Heart right ventricle (tissue), 16 donors: ENCODE measurements at regions not wholly inside any gene's neighbourhood (a gene's known extent, or its start where the extent isn't known, plus 50 kb on each side); places are given as distances from the start of the nearest gene placed in this dataset.

ENCODE experiments used
- ATAC-seq, 8 donors: fragments of 200-7000 bp; cut with Tn5 transposase; one replicate each; pipeline ENCODE4 v1.9.1; 2020; ENCODE audit warnings: mild to moderate bottlenecking in 8 of 8, moderate library complexity in 8 of 8, moderate number of reproducible peaks in 1 of 8
- DNase-seq, 2 donors: peaks; one replicate each; pipeline ENCODE4 v3.0.0-alpha.2; 2020
- H3K27ac ChIP-seq, 10 donors: fragments of 200-600 bp; sonication (generic) in 2 of 10; one replicate each; pipeline versions ENCODE4 v1.5.0 to v1.8.0; 2020 to 2022; ENCODE audit warnings: mild to moderate bottlenecking in 3 of 10
- H3K27me3 ChIP-seq, 7 donors: fragments of 200-600 bp; one replicate each; pipeline ENCODE4 v1.8.0; 2021 to 2022; ENCODE audit warnings: mild to moderate bottlenecking in 2 of 7
- H3K36me3 ChIP-seq, 9 donors: fragments of 200-600 bp; sonication (generic) in 1 of 9; one replicate each; pipeline versions ENCODE4 v1.5.0 to v1.8.0; 2020 to 2022; ENCODE audit warnings: mild to moderate bottlenecking in 2 of 9
- H3K4me1 ChIP-seq, 9 donors: fragments of 200-600 bp; sonication (generic) in 1 of 9; one replicate each; pipeline versions ENCODE4 v1.5.0 to v1.8.0; 2020 to 2022; ENCODE audit warnings: mild to moderate bottlenecking in 4 of 9
- H3K4me3 ChIP-seq, 10 donors: fragments of 200-600 bp; sonication (generic) in 2 of 10; one replicate each; pipeline versions ENCODE4 v1.5.0 to v1.8.0; 2020 to 2022; ENCODE audit warnings: mild to moderate bottlenecking in 7 of 10, moderate library complexity in 2 of 10
- H3K9me3 ChIP-seq, 11 donors: fragments of 200-600 bp in 10 of 11; sonication (generic) in 2 of 11; one replicate each; pipeline versions ENCODE4 v1.5.0 to v1.8.0; 2013 to 2022; ENCODE audit warnings: mild to moderate bottlenecking in 2 of 11, control low read depth in 1 of 11, moderate library complexity in 1 of 11
- CTCF ChIP-seq, 9 donors: fragments of 200-600 bp; sonication (generic) in 2 of 9; IDR thresholded peaks; one replicate each; pipeline versions ENCODE4 v1.5.0 to v1.8.0; 2021 to 2022; ENCODE audit warnings: antibody characterized with exemption in 9 of 9, mild to moderate bottlenecking in 5 of 9, moderate library complexity in 1 of 9
- WGBS, 2 donors: extraction: QIAGEN DNeasy Blood & Tissue Kit; methylation state at CpG; one replicate each; pipeline ENCODE4 v1.1.7; 2013; ENCODE audit warnings: inconsistent platforms in 1 of 2; 5-methylcytosine and 5-hydroxymethylcytosine counted together
- intact Hi-C, 10 donors: fragments of 100-400 bp; cut with DNase I; formaldehyde crosslinking; loops; one replicate each; pipeline versions ENCODE4 v1.11.1 to v1.14.2; 2022
- donor health status: Arrhythmogenic right ventricular cardiomyopathy.
- donor health status: ischemic (EF 13 %, LVEDD 7.1; RV severe dilation, severe dysfunction).
- donor health status: healthy with polysubstance abuse.
- donor health status: DM: no; HTN: yes; CAD: no.
- donor health status: DM: no; HTN: no; CAD: no.
- donor health status: ischemic (EF 25% LVEDD 6.9; RV normal size, moderate dysfunction).
- donor health status: ischemic (EF 25% LVEDD 5.7; RV mildly dilated, moderate dysfunction).
- donor health status: healthy.
- donor health status: DM: yes; HTN: yes; CAD: no.
- donor health status: Ischemic cardiomyopathy.
- donor health status: ischemic (EF 35%, LVEDD 5.7; RV mildly dilated, moderate dysfunction).
- donor health status: nonischemic (EF 11% LVEDD 7.7; RV severe dilation, severe dysfunction).
- donor health status: DM: yes; HTN: yes; CAD: no.
- donor health status: PGD.
- donor health status: ischemic (EF 29% LVEDD 5.4; RV normal size, mild dysfunction).
- donor health status: nonischemic (EF 23%, LVEDD 6.1; RV moderate dilation, normal function).

GRCh38 chr12:89230376-89231315 is 121.7 kb downstream of the DUSP6 start:
- 69 to 76% methylated on average over 2 of the region's 2 CpGs for WGBS, 2 donors
- Histone ChIP-seq H3K4me1 (peaks cover 0 to 35% (median 11%) of the 10 kb centered on the region in 9 donors), H3K27ac (peak overlapping the region in 2 of 10 donors; percentile 26 to 51), H3K27me3 (no peaks in the 10 kb centered on the region), H3K4me3 (no peak overlapping the region), H3K9me3 (no peaks in the 10 kb centered on the region), H3K36me3 (no peaks in the 10 kb centered on the region)
- intact Hi-C loops = loop anchor here in 2 of 10 donors (10.0 kb wide), 1 partner anchor 114 kb away; no protein-coding TSS in a partner anchor
- DNase-seq (no peak), ATAC-seq (peak in 4 of 8 donors; percentile 43 to 65 (median 60))
- no peak for TF ChIP-seq CTCF (IDR thresholded peaks at IDR 0.05)

GRCh38 chr12:89228491-89228890 is 123.8 kb downstream of the DUSP6 start:
- DNase-seq = no peak
- no peak overlapping the region for H3K27ac ChIP-seq
- TF ChIP-seq CTCF (IDR thresholded peaks at IDR 0.05) = no peak
- H3K4me1 ChIP-seq = peaks cover 0 to 31% (median 14%) of the 10 kb centered on the region in 9 donors
- H3K36me3 ChIP-seq = no peaks in the 10 kb centered on the region
- no peak for ATAC-seq
- WGBS, 2 donors = 55 to 69% methylated on average over 3 of the region's 3 CpGs
- no peak overlapping the region for H3K4me3 ChIP-seq
- no peaks in the 10 kb centered on the region for H3K27me3 ChIP-seq
- H3K9me3 ChIP-seq = no peaks in the 10 kb centered on the region
- intact Hi-C loops = loop anchor here in 1 of 10 donors (5.0 kb wide), 1 partner anchor 114 kb away; no protein-coding TSS in a partner anchor

GRCh38 chr12:89227774-89228173 is 124.5 kb downstream of the DUSP6 start:
- intact Hi-C loops = loop anchor here in 1 of 10 donors (5.0 kb wide), 1 partner anchor 115 kb away; no protein-coding TSS in a partner anchor
- peaks cover 0 to 31% (median 14%) of the 10 kb centered on the region in 9 donors for H3K4me1 ChIP-seq
- H3K27me3 ChIP-seq = no peaks in the 10 kb centered on the region
- DNase-seq = no peak
- no peaks in the 10 kb centered on the region for H3K9me3 ChIP-seq
- H3K4me3 ChIP-seq = no peak overlapping the region
- WGBS, 2 donors = 92 to 98% methylated on average over 2 of the region's 2 CpGs
- ATAC-seq = no peak
- H3K27ac ChIP-seq = no peak overlapping the region
- no peak for TF ChIP-seq CTCF (IDR thresholded peaks at IDR 0.05)
- H3K36me3 ChIP-seq = no peaks in the 10 kb centered on the region

- Histone ChIP-seq H3K36me3 (no peaks in the 10 kb centered on the region), H3K4me3 (no peak overlapping the region), H3K9me3 (peaks cover 0 to 6% (median 0%) of the 10 kb centered on the region in 11 donors), H3K4me1 (peaks cover 0 to 25% (median 10%) of the 10 kb centered on the region in 9 donors), H3K27ac (peak overlapping the region in 4 of 10 donors; percentile 2 to 78 (median 53)), H3K27me3 (no peaks in the 10 kb centered on the region)
- ATAC-seq = peak in 7 of 8 donors; percentile 51 to 98 (median 83)
- DNase-seq = no peak
- intact Hi-C loops = loop anchor here in 1 of 10 donors (5.0 kb wide), 1 partner anchor 116 kb away; no protein-coding TSS in a partner anchor
- no peak for TF ChIP-seq CTCF (IDR thresholded peaks at IDR 0.05)
- 77 to 80% methylated on average over 3 of the region's 3 CpGs for WGBS, 2 donors
Measured at GRCh38 chr12:89225808-89226411, 126.4 kb downstream of the DUSP6 start.
